GM13976 (cell line): ENCODE measurements at regions not wholly inside any gene's neighbourhood (a gene's known extent, or its start where the extent isn't known, plus 50 kb on each side); places are given as distances from the start of the nearest gene placed in this dataset.

Source experiments
- DNase-seq: peaks from one replicate; pipeline ENCODE4 v3.0.0; 2012; ENCODE audit warnings: low spot score
- CTCF ChIP-seq: IDR thresholded peaks from 2 replicates; pipeline ENCODE4 v1.5.1; 2012; ENCODE audit warnings: borderline replicate concordance, mild to moderate bottlenecking; ENCODE audit not compliant: insufficient read depth; ENCODE audit errors: extremely low read depth, missing control alignments, control extremely low read depth
- in situ Hi-C: fragments of 300-500 bp; cut with MboI; formaldehyde crosslinking; loops from one replicate; pipeline ENCODE4 v1.12.0; 2022; ENCODE audit warnings: low sequenced_read_pairs, mixed read lengths, inconsistent platforms; ENCODE audit not compliant: unreplicated experiment

GRCh38 chr12:14290951-14291350, 74.5 kb upstream of the ATF7IP start:
- in situ Hi-C loops: no loop called here
- no peak for DNase-seq
- TF ChIP-seq CTCF: no peak

GRCh38 chr12:14303661-14304155, 61.8 kb upstream of the ATF7IP start:
- TF ChIP-seq CTCF: no peak
- DNase-seq: no peak
- in situ Hi-C loops: no loop called here

- no peak for TF ChIP-seq CTCF
- DNase-seq: no peak
- in situ Hi-C loops: no loop called here
Measured at GRCh38 chr12:14307004-14307403, 58.5 kb upstream of the ATF7IP start.

- TF ChIP-seq CTCF: no peak
- no peak for DNase-seq
- in situ Hi-C loops: no loop called here
Measured at GRCh38 chr12:14308516-14308915, 57.0 kb upstream of the ATF7IP start.

GRCh38 chr12:14310866-14311265, 54.6 kb upstream of the ATF7IP start:
- no peak for TF ChIP-seq CTCF
- in situ Hi-C loops: no loop called here

GRCh38 chr12:14313379-14314138, 51.9 kb upstream of the ATF7IP start:
- in situ Hi-C loops: no loop called here
- no peak for DNase-seq
- no peak for TF ChIP-seq CTCF

More at GRCh38 chr12:14310866-14311265, 54.6 kb upstream of the ATF7IP start:
- DNase-seq: no peak

- DNase-seq: no peak
- in situ Hi-C loops: no loop called here
- no peak for TF ChIP-seq CTCF
Measured at GRCh38 chr12:14314801-14315200, 50.7 kb upstream of the ATF7IP start.
